ENCODE measurements at regions not wholly inside any gene's neighbourhood (a gene's known extent, or its start where the extent isn't known, plus 50 kb on each side); places are given as distances from the start of the nearest gene placed in this dataset.

GRCh38 chr3:158912621-158913020 is 110.8 kb downstream of the MFSD1 start:
- H3K4me3 ChIP-seq (ENCODE audit: low read depth, low read length), result no peak overlapping the region
- DNase-seq (ENCODE audit: low read depth, low spot score), result no peak
- in situ Hi-C loops (cut with HindIII; ENCODE audit: low sequenced_read_pairs), result no loop called here
- TF ChIP-seq CTCF (IDR thresholded peaks at IDR 0.05; ENCODE audit: low read depth, low read length), result no peak

- no peak for DNase-seq (ENCODE audit: low read depth, low spot score)
- H3K4me3 ChIP-seq (ENCODE audit: low read depth, low read length), result no peak overlapping the region
- in situ Hi-C loops (cut with HindIII; ENCODE audit: low sequenced_read_pairs), result no loop called here
- TF ChIP-seq CTCF (IDR thresholded peaks at IDR 0.05; ENCODE audit: low read depth, low read length), result no peak
Measured at GRCh38 chr3:158916111-158916510, 114.3 kb downstream of the MFSD1 start.

- DNase-seq (ENCODE audit: low read depth, low spot score), result peak; percentile 79
- in situ Hi-C loops (cut with HindIII; ENCODE audit: low sequenced_read_pairs), result no loop called here
- no peak overlapping the region for H3K4me3 ChIP-seq (ENCODE audit: low read depth, low read length)
- peak; percentile 88 for TF ChIP-seq CTCF (IDR thresholded peaks at IDR 0.05; ENCODE audit: low read depth, low read length)
Measured at GRCh38 chr3:158918008-158918407, 116.2 kb downstream of the MFSD1 start.

GRCh38 chr3:158918451-158918850 is 116.6 kb downstream of the MFSD1 start:
- in situ Hi-C loops (cut with HindIII; ENCODE audit: low sequenced_read_pairs), result no loop called here
- no peak for TF ChIP-seq CTCF (IDR thresholded peaks at IDR 0.05; ENCODE audit: low read depth, low read length)
- no peak for DNase-seq (ENCODE audit: low read depth, low spot score)
- H3K4me3 ChIP-seq (ENCODE audit: low read depth, low read length), result no peak overlapping the region

- in situ Hi-C loops (cut with HindIII; ENCODE audit: low sequenced_read_pairs), result no loop called here
- TF ChIP-seq CTCF (IDR thresholded peaks at IDR 0.05; ENCODE audit: low read depth, low read length), result no peak
- peak; percentile 7 for DNase-seq (ENCODE audit: low read depth, low spot score)
- no peak overlapping the region for H3K4me3 ChIP-seq (ENCODE audit: low read depth, low read length)
Measured at GRCh38 chr3:158920371-158920770, 118.5 kb downstream of the MFSD1 start.

- in situ Hi-C loops (cut with HindIII; ENCODE audit: low sequenced_read_pairs), result no loop called here
- TF ChIP-seq CTCF (IDR thresholded peaks at IDR 0.05; ENCODE audit: low read depth, low read length), result no peak
- no peak overlapping the region for H3K4me3 ChIP-seq (ENCODE audit: low read depth, low read length)
Measured at GRCh38 chr3:158925021-158925420, 123.2 kb downstream of the MFSD1 start.

More at GRCh38 chr3:158925021-158925420, 123.2 kb downstream of the MFSD1 start:
- no peak for DNase-seq (ENCODE audit: low read depth, low spot score)
